ENCODE measurements at regions not wholly inside any gene's neighbourhood (a gene's known extent, or its start where the extent isn't known, plus 50 kb on each side); places are given as distances from the start of the nearest gene placed in this dataset.
A peak's percentile ranks its signal among the peaks of the same experiment; 100 is the strongest.

DNA sequence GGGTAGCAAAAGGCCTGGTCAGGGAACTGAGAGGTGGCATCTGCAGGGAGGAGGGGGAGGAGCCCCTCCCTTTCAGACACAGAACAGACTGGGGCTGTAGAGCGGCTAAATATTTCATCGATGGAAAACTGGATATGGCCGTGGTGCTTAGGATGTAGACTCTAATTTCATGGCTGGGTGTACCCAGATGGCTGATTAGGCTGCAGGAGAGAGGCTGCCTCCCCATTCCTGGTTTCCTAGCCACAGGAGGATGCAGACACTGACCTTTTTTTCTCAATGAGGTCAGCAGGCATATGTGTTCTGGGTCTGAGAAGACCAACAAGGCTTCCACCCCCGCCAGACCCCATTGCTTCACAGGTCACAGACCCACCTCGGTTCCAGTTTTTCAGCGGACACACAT is 58.1 kb upstream of the CALM2 start:
- no peak for DNase-seq

DNA sequence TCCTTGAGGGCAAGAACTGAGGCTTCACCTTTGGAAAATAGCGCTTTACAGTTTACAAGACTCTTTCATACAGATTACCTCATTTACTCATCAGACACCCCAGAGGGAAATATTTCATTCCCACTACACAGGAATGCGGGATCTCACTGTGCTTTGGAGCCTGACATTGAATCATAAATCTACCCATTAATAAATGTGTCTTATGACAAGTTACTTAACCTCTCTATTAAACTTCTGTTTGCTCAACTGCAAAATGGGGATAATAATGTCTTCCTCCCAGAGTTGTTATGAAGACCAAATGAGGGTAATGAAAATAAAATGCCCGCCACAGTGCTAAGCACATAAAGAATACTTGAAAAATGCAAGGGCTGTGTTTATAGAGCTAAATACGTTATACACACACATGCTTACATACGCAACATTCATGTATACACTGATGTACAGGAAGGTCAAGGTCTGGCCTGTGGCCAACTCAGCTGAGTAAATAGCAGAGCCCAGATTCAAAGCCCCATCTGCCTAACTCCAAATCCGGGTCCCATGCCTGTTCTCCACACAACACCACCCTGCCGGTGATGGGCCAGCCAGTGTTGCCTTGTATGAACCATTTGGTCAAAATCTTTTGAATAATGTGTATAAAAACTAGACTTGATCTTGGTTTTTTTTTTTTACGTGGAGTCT is 56.6 kb upstream of the CALM2 start:
- no peak for DNase-seq

DNA sequence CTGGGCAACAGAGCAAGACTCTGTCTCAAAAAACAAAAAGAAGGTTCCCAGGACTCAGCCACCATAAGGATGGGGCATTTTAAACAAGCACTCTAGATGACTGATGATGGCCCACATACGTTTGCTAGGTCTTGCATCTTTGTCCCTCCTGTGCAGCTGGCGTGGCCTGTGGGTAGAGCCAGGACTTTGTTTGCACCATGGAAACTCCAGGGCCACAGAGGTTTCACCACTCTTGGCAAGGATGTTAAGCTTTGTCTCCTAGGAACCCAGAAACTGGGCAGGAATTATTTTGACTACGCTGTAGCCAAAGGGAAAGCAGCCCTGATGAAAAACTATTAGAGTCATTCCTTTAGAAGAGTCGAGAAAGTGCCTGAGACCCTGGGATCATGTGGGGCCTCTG is 54.1 kb upstream of the CALM2 start:
- no peak for DNase-seq

DNA sequence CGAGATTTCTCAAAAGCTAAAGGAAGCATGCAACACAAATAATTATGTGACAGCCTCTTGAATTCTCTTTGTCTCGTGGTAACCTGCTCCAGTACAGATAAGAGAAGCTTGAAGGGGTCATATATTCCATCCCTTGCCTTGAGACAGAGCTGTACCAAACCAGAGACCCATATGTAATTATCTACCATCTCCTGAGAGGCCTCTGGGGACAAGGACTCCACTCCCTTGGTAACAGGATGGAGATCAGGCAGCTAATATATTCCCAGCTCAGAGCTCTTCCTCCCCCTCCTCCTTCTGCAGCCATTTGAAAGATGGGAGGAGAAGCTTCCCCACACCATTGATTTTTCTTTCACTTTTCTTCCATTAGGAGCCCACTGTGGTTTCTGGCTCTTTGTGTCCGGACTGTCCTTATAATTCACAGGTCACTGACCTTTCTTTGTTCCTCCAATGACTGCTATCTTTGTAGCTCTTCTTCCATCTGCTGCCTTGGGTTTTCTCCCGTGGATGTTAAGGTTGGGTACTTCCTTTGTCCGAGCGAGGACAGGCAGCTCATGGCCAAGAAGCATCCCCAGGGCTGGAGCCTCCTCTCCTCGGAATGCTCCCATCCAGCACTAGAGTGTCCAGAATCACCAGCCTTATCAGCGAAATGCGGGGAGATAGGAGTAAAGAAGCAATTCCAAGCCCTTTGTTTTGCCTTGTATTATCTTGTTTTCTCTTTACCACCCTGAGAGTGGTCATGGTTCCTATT is 51.4 kb upstream of the CALM2 start:
- DNase-seq = peak; percentile 50

DNA sequence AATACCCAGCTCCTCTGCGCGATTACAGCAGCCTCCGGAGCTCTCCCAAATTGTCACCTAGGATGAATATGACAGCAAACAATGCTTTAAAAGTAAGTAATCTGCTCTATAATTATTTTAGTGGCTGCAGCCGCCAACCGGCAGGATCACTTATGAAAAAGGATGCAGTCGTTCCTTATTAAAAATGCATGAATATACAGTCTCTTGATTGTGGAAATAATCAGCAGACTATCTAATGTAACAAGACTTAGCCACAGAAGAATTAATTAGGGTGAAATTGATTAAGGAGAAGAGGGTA is 50.6 kb upstream of the CALM2 start:
- DNase-seq = no peak

DNA sequence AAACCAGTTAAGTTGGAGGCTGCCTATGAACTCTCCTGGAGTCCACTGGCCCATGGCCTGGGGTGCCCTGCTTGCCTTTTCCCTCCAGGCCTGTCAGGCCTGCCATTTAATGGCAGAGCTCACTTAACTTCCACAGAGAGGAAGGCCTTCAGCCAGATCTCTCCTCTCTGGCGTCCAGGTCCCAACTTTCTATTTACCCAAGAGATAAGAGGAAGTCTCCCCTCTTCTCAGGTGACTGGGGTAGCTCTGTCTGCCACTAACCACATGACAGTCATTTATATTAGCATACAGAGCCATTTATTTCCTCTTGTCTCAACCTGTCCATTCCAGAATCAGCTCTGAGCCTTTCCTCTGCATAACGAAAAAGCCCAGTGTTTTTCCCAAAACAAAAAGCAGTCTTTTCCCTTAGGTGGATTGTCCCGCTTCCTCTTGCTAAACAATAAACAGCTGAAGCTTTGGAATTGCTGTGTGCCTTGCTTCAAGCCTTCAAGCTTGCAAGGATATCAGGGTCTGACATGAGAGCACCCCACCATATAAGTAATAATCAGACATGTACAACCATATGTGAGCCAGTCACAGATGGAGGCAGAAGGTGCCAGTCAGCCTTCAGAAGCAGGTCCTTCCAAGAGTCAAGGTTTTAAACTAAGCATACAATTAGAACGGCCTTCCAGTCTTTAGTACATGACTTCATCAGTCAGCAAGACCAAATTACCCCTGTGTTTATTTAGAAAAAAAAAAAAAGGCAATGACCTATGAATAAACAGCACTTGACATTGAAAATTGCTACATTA is 50.0 kb upstream of the CALM2 start:
- DNase-seq = peak; percentile 62

Data from NCI-H2171 treated with DMSO at 0.1 percent for 48 hours (cell line).